SK-N-DZ (cell line): ENCODE measurements at regions not wholly inside any gene's neighbourhood (a gene's known extent, or its start where the extent isn't known, plus 50 kb on each side); places are given as distances from the start of the nearest gene placed in this dataset.
A peak's percentile ranks its signal among the peaks of the same experiment; 100 is the strongest.

Experiments used
- DNase-seq: peaks from one replicate; pipeline ENCODE4 v3.0.0-alpha.2; 2015; ENCODE audit warnings: low spot score

GRCh38 chr2:46813020-46813415, 102.6 kb downstream of the MCFD2 start:
- peak; percentile 24 for DNase-seq
